Hepatocyte (in vitro differentiated cells): ENCODE measurements at regions not wholly inside any gene's neighbourhood (a gene's known extent, or its start where the extent isn't known, plus 50 kb on each side); places are given as distances from the start of the nearest gene placed in this dataset.

ENCODE experiments used
- DNase-seq: peaks from one replicate; pipeline ENCODE4 v3.0.0-alpha.2; 2016; ENCODE audit warnings: low spot score
- H2AFZ ChIP-seq: fragments of 200-600 bp; sonication (generic); 2 replicates; pipeline ENCODE4 v1.6.0; 2016; ENCODE audit warnings: antibody characterized with exemption, mild to moderate bottlenecking
- H3K27ac ChIP-seq: fragments of 200-600 bp; sonication (generic); 2 replicates; pipeline ENCODE4 v1.5.1; 2016; ENCODE audit warnings: mild to moderate bottlenecking
- H3K27me3 ChIP-seq: fragments of 200-600 bp; sonication (generic); 2 replicates; pipeline ENCODE4 v1.6.1; 2016
- H3K36me3 ChIP-seq: fragments of 200-600 bp; sonication (generic); replicated peaks from 2 replicates; pipeline ENCODE4 v1.5.1; 2016; ENCODE audit warnings: low read depth; ENCODE audit not compliant: insufficient read depth
- H3K4me1 ChIP-seq: fragments of 200-600 bp; sonication (generic); 2 replicates; pipeline ENCODE4 v1.5.1; 2016; ENCODE audit warnings: mild to moderate bottlenecking, moderate library complexity; ENCODE audit not compliant: insufficient read depth
- H3K4me2 ChIP-seq: fragments of 200-600 bp; sonication (generic); 2 replicates; pipeline ENCODE4 v1.6.0; 2016
- H3K4me3 ChIP-seq: fragments of 200-600 bp; sonication (generic); 2 replicates; pipeline ENCODE4 v1.5.1; 2016; ENCODE audit warnings: mild to moderate bottlenecking
- H3K79me2 ChIP-seq: fragments of 200-600 bp; sonication (generic); 2 replicates; pipeline ENCODE4 v1.6.0; 2017; ENCODE audit warnings: mild to moderate bottlenecking
- H3K9me2 ChIP-seq: fragments of 200-600 bp; sonication (generic); replicated peaks from 2 replicates; pipeline ENCODE4 v1.6.0; 2017; ENCODE audit warnings: mild to moderate bottlenecking; ENCODE audit not compliant: insufficient read depth
- H3K9me3 ChIP-seq: fragments of 200-600 bp; sonication (generic); 2 replicates; pipeline ENCODE4 v1.5.1; 2016; ENCODE audit warnings: low read depth, mild to moderate bottlenecking
- H4K20me1 ChIP-seq: fragments of 200-600 bp; sonication (generic); 2 replicates; pipeline ENCODE4 v1.6.0; 2016; ENCODE audit warnings: mild to moderate bottlenecking; ENCODE audit not compliant: insufficient read depth, poor library complexity, severe bottlenecking
- CTCF ChIP-seq: fragments of 200-600 bp; sonication (generic); IDR thresholded peaks from 2 replicates; pipeline ENCODE4 v1.5.1; 2016; ENCODE audit warnings: antibody characterized with exemption, mild to moderate bottlenecking; ENCODE audit not compliant: poor library complexity
- EZH2 ChIP-seq: fragments of 200-600 bp; sonication (generic); IDR thresholded peaks from 2 replicates; pipeline ENCODE4 v1.6.1; 2016; ENCODE audit warnings: antibody characterized with exemption, mild to moderate bottlenecking, borderline replicate concordance
- EZH2phosphoT487 ChIP-seq: fragments of 200-600 bp; sonication (generic); IDR thresholded peaks from one replicate; pipeline ENCODE4 v1.6.1; 2018; ENCODE audit warnings: antibody characterized with exemption, mild to moderate bottlenecking, low read depth, moderate library complexity; ENCODE audit not compliant: unreplicated experiment, severe bottlenecking
- WGBS: methylation state at CpG from one replicate; pipeline ENCODE4 v1.1.6; 2016; ENCODE audit warnings: low lambda C conversion rate; ENCODE audit errors: missing lambda C conversion rate; 5-methylcytosine and 5-hydroxymethylcytosine counted together

DNA sequence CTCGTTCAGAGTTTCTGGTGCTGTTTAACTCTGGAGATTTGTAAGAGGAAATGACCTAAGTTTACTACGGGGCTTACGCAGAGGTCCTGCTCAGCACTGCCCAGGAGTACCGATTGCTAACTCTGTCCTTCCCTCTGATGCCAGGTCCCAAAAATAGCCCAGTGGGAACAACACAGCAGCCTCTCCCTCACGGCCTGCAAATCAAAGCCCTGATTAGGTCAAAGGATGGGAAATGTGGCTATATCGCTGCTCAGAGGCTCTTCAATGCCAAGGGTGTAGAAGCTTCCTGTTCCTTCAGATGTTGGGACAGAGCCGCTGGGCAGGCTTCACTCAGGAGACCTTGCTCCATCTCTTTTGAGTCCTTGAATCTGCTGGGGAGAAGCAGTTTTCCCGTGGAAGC lies 174.2 kb upstream of the KCNJ16 start:
- 83% methylated on average over 8 of the region's 8 CpGs for WGBS
- no peak overlapping the region for H2AFZ ChIP-seq
- no peaks in the 10 kb centered on the region for H3K36me3 ChIP-seq
- H3K4me3 ChIP-seq: no peak overlapping the region
- no peak overlapping the region for H3K27ac ChIP-seq
- no peak for TF ChIP-seq CTCF
- TF ChIP-seq EZH2: no peak
- TF ChIP-seq EZH2phosphoT487: no peak
- no peaks in the 10 kb centered on the region for H3K9me3 ChIP-seq
- no peak for DNase-seq
- H3K4me1 ChIP-seq: no peaks in the 10 kb centered on the region
- no peaks in the 10 kb centered on the region for H3K27me3 ChIP-seq
- H3K4me2 ChIP-seq: no peak overlapping the region
- no peaks in the 10 kb centered on the region for H3K9me2 ChIP-seq
- no peaks in the 10 kb centered on the region for H3K79me2 ChIP-seq
- no peaks in the 10 kb centered on the region for H4K20me1 ChIP-seq

GRCh38 chr17:69906306-69906705 lies 168.7 kb upstream of the KCNJ16 start:
- Histone ChIP-seq H3K79me2 (no peaks in the 10 kb centered on the region), H2AFZ (no peak overlapping the region), H3K4me2 (no peak overlapping the region), H3K27ac (peak overlapping the region; percentile 5), H3K36me3 (no peaks in the 10 kb centered on the region), H4K20me1 (no peaks in the 10 kb centered on the region), H3K4me1 (peaks cover 18% of the 10 kb centered on the region), H3K9me2 (no peaks in the 10 kb centered on the region), H3K27me3 (no peaks in the 10 kb centered on the region), H3K9me3 (no peaks in the 10 kb centered on the region), H3K4me3 (no peak overlapping the region)
- WGBS: 95% methylated on average over 4 of the region's 4 CpGs
- no peak for TF ChIP-seq EZH2
- no peak for TF ChIP-seq CTCF
- TF ChIP-seq EZH2phosphoT487: no peak
- DNase-seq: no peak

DNA sequence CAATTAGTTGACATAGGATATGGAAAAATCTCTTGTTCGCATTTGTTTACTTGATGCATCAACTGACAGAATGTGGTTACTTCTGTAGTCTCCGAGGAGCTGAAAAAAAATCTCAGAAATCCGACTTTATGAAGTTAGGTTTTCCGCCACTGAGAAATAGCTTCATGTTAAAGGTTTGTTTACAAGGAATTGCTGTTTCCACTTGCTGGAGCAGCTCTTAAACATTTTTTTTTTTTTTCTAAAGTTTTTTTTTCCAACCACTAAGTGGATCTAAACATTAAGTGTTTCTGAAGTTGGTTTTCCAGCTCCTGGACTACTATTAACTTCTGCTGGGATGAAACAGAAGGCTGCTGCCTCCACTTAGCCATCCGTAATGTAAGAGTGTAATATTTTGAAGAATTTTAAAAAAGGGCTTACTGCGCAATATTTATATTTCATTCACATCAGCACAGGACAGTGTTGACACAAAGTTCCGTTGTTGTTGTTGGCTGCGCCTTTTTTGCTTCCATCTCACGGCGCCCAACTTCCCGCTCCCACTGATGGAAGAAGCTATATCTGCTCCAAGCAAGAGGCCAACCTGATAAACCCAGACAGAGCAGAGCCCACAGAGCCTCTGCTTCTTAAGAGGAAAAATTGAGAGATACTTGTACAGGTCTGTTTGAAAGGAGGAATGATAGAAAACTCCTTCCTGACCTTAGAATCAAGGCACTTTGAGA lies 167.7 kb upstream of the KCNJ16 start:
- H3K4me1 ChIP-seq: peaks cover 18% of the 10 kb centered on the region
- H3K27ac ChIP-seq: peak overlapping the region; percentile 33
- no peaks in the 10 kb centered on the region for H3K9me3 ChIP-seq
- H3K36me3 ChIP-seq: no peaks in the 10 kb centered on the region
- DNase-seq: peak; percentile 26
- TF ChIP-seq EZH2phosphoT487: peak; percentile 84
- no peak for TF ChIP-seq EZH2
- H3K4me3 ChIP-seq: no peak overlapping the region
- H3K4me2 ChIP-seq: peak overlapping the region; percentile 23
- no peak overlapping the region for H2AFZ ChIP-seq
- no peaks in the 10 kb centered on the region for H3K9me2 ChIP-seq
- no peaks in the 10 kb centered on the region for H4K20me1 ChIP-seq
- WGBS: 61% methylated on average over 11 of the region's 11 CpGs
- H3K27me3 ChIP-seq: no peaks in the 10 kb centered on the region
- H3K79me2 ChIP-seq: no peaks in the 10 kb centered on the region

DNA sequence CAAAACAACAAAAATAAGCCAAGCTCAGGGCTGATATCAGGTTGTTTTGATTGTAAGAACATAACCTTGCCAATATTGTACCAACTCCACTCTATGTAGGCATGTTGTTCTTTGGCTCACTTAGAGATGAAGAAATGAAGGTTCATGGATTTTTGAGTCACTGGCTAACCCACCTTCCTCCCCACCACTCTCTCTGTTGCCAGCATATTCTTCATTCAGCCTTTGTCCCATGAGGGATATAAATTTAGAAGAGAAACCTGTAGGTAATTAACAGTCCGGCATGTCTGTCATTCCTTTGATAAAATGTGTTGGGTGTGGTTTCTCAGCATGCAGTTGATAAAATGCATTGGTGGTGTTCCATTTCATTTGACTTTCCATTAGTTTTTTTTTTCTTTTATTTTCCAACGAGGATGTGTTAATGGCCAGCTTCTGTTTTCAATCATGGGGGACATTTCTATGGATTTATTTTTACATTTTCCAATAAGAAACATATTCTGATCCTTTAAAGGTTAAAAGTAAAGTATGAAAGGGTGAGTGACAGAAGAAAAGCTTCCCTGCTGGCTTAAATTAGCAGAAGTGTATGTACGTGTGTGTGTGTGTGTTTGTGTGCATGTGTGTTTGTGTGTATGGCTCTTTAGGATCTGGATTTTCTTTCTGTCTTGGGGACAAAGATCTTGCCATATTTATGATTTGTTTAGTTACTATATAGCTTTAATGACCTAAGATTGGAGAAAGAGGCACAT lies 166.2 kb upstream of the KCNJ16 start:
- no peak for TF ChIP-seq EZH2phosphoT487
- TF ChIP-seq CTCF: no peak
- no peak for TF ChIP-seq EZH2
- Histone ChIP-seq H3K79me2 (no peaks in the 10 kb centered on the region), H2AFZ (no peak overlapping the region), H3K27me3 (no peaks in the 10 kb centered on the region), H3K9me2 (no peaks in the 10 kb centered on the region), H3K4me3 (no peak overlapping the region), H3K9me3 (no peaks in the 10 kb centered on the region), H3K27ac (no peak overlapping the region), H3K4me2 (no peak overlapping the region), H4K20me1 (no peaks in the 10 kb centered on the region), H3K4me1 (peaks cover 18% of the 10 kb centered on the region), H3K36me3 (no peaks in the 10 kb centered on the region)
- DNase-seq: no peak
- 48% methylated on average over 3 of the region's 3 CpGs for WGBS
